HG03378 (cell line): ENCODE measurements at regions not wholly inside any gene's neighbourhood (a gene's known extent, or its start where the extent isn't known, plus 50 kb on each side); places are given as distances from the start of the nearest gene placed in this dataset.

ENCODE experiments used
- ATAC-seq: cut with Tn5 transposase; IDR thresholded peaks from one replicate; pipeline ENCODE4 v1.9.1; 2021; ENCODE audit warnings: mild to moderate bottlenecking, moderate library complexity; ENCODE audit not compliant: unreplicated experiment

GRCh38 chr10:55280696-55281095, 479.7 kb upstream of the PCDH15 start:
- no peak for ATAC-seq

GRCh38 chr10:55277549-55277948, 476.5 kb upstream of the PCDH15 start:
- ATAC-seq = no peak

- ATAC-seq = no peak
Observed at GRCh38 chr10:55274367-55274766, 473.3 kb upstream of the PCDH15 start.

GRCh38 chr10:55273946-55274345, 472.9 kb upstream of the PCDH15 start:
- ATAC-seq = no peak

GRCh38 chr10:55272886-55273285, 471.9 kb upstream of the PCDH15 start:
- no peak for ATAC-seq

- no peak for ATAC-seq
Observed at GRCh38 chr10:55266797-55267196, 465.8 kb upstream of the PCDH15 start.

- no peak for ATAC-seq
Observed at GRCh38 chr10:55263327-55263726, 462.3 kb upstream of the PCDH15 start.

- ATAC-seq = no peak
Observed at GRCh38 chr10:55242544-55242943, 441.5 kb upstream of the PCDH15 start.

GRCh38 chr10:55237462-55237861, 436.4 kb upstream of the PCDH15 start:
- ATAC-seq = no peak

GRCh38 chr10:55233505-55233904, 432.5 kb upstream of the PCDH15 start:
- peak; percentile 98 for ATAC-seq

GRCh38 chr10:55233090-55233489, 432.1 kb upstream of the PCDH15 start:
- peak; percentile 40 for ATAC-seq

- no peak for ATAC-seq
Observed at GRCh38 chr10:55232553-55232952, 431.5 kb upstream of the PCDH15 start.

- ATAC-seq = no peak
Observed at GRCh38 chr10:55227967-55228366, 426.9 kb upstream of the PCDH15 start.

- no peak for ATAC-seq
Observed at GRCh38 chr10:55224007-55224781, 423.2 kb upstream of the PCDH15 start.

GRCh38 chr10:55223352-55223751, 422.3 kb upstream of the PCDH15 start:
- ATAC-seq = no peak

- ATAC-seq = no peak
Observed at GRCh38 chr10:55220975-55221374, 419.9 kb upstream of the PCDH15 start.

GRCh38 chr10:55215699-55216098, 414.7 kb upstream of the PCDH15 start:
- ATAC-seq = no peak

GRCh38 chr10:55214608-55215007, 413.6 kb upstream of the PCDH15 start:
- no peak for ATAC-seq

GRCh38 chr10:55212051-55212450, 411.0 kb upstream of the PCDH15 start:
- ATAC-seq = no peak

GRCh38 chr10:55203874-55204273, 402.8 kb upstream of the PCDH15 start:
- ATAC-seq = no peak

GRCh38 chr10:55203319-55203718, 402.3 kb upstream of the PCDH15 start:
- peak; percentile 56 for ATAC-seq

GRCh38 chr10:55200020-55200419, 399.0 kb upstream of the PCDH15 start:
- no peak for ATAC-seq

GRCh38 chr10:55191236-55191860, 390.3 kb upstream of the PCDH15 start:
- ATAC-seq = no peak
